ENCODE measurements at regions not wholly inside any gene's neighbourhood (a gene's known extent, or its start where the extent isn't known, plus 50 kb on each side); places are given as distances from the start of the nearest gene placed in this dataset.

DNA sequence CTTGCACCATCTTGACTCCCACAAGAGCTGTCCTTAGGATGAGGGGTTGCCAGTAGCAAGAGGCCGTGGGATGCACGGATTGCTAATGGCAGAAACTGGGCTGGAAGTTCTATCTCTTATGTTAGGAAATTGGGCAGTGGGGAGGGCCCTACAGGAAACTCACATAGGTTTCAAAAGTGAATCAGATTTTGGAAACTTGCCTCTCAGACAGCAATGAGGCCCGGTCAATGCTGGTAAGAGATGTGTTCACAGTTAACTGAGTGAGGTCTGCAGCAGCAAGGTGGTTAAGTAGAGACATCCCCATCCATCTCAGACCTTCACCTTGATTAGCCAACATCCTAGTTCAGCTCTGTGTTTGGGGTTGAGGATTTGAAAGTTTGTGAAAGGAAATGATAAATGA lies 164.7 kb downstream of the ABCA8 start:
- H3K27me3 ChIP-seq, result no peaks in the 10 kb centered on the region
- no peak for TF ChIP-seq CTCF (IDR thresholded peaks at IDR 0.05)
- no peak for TF ChIP-seq POLR2A (IDR thresholded peaks at IDR 0.05)
- DNase-seq, result no peak
- no peak overlapping the region for H3K4me3 ChIP-seq
- H3K27ac ChIP-seq, result peak overlapping the region in 1 of 2 donors; percentile 18
- 71 to 88% methylated on average over 3 of the region's 3 CpGs for WGBS, 2 donors
- H3K9me3 ChIP-seq, result no peaks in the 10 kb centered on the region
- peaks cover 44% of the 10 kb centered on the region for H3K4me1 ChIP-seq
- intact Hi-C loops (cut with DNase I; ENCODE audit: low total_unique reads), result no loop called here
- H3K36me3 ChIP-seq (ENCODE audit: low read depth, missing control alignments), result no peaks in the 10 kb centered on the region

DNA sequence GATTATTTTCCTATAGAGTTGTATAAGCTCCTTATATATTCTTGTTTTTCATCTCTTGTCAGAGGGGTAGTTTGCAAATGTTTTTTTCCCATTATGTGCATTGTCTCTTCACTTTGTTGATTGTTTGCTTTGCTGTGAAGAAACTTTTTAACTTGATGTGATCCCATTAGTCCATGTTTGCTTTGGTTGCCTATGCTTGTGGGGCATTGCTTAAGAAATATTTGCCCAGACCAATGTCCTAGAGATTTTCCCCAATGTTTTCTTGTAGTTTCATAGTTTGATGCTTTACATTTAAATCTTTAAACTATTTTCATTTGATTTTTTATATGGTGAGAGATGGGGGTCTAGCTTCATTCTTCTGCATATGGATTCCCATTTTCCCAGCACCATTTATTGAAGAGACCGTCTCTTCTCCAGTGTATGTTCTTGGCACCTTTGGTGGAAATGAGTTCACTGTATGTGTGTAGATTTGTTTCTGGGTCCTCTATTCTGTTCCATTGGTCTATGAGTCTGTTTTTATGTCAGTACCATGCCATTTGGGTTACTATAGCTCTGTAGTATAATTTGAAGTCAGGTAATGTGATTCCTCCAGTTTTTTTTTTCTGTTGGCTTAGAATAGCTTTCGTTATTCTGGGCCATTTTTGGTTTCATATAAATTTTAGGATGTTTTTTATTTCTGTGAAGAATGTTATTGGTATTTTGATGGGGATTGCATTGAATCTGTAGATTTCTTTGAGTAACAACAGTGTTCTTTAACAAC lies 165.8 kb downstream of the ABCA8 start:
- TF ChIP-seq CTCF (IDR thresholded peaks at IDR 0.05) (no peak), POLR2A (IDR thresholded peaks at IDR 0.05) (no peak)
- Histone ChIP-seq H3K9me3 (no peaks in the 10 kb centered on the region), H3K4me1 (peaks cover 37% of the 10 kb centered on the region), H3K27ac (no peak overlapping the region), H3K36me3 (ENCODE audit: low read depth, missing control alignments) (no peaks in the 10 kb centered on the region), H3K4me3 (no peak overlapping the region), H3K27me3 (no peaks in the 10 kb centered on the region)
- intact Hi-C loops (cut with DNase I; ENCODE audit: low total_unique reads), result loop anchor here (10.0 kb wide), 1 partner anchor 445 kb away; no protein-coding TSS in a partner anchor
- 96 to 97% methylated on average over 2 of the region's 2 CpGs for WGBS, 2 donors
- no peak for DNase-seq

- H3K4me1 ChIP-seq, result peaks cover 10% of the 10 kb centered on the region
- H3K36me3 ChIP-seq (ENCODE audit: low read depth, missing control alignments), result no peaks in the 10 kb centered on the region
- no peak overlapping the region for H3K27ac ChIP-seq
- H3K9me3 ChIP-seq, result no peaks in the 10 kb centered on the region
- H3K27me3 ChIP-seq, result no peaks in the 10 kb centered on the region
- DNase-seq, result no peak
- no peak for TF ChIP-seq CTCF (IDR thresholded peaks at IDR 0.05)
- TF ChIP-seq POLR2A (IDR thresholded peaks at IDR 0.05), result no peak
- WGBS, 2 donors, result 84 to 85% methylated on average over 7 of the region's 7 CpGs
- intact Hi-C loops (cut with DNase I; ENCODE audit: low total_unique reads), result loop anchor here (10.0 kb wide), 1 partner anchor 449 kb away; no protein-coding TSS in a partner anchor
- H3K4me3 ChIP-seq, result no peak overlapping the region
These were observed 169.4 kb downstream of the ABCA8 start for GRCh38 chr17:68785565-68786486.

GRCh38 chr17:68784431-68784830 lies 170.8 kb downstream of the ABCA8 start:
- H3K9me3 ChIP-seq, result no peaks in the 10 kb centered on the region
- peaks cover 9% of the 10 kb centered on the region for H3K4me1 ChIP-seq
- intact Hi-C loops (cut with DNase I; ENCODE audit: low total_unique reads), result loop anchor here (10.0 kb wide), 1 partner anchor 450 kb away; no protein-coding TSS in a partner anchor
- WGBS, 2 donors, result 46 to 68% methylated on average over 3 of the region's 3 CpGs
- no peak overlapping the region for H3K4me3 ChIP-seq
- TF ChIP-seq POLR2A (IDR thresholded peaks at IDR 0.05) (no peak), CTCF (IDR thresholded peaks at IDR 0.05) (no peak)
- no peak for DNase-seq
- no peaks in the 10 kb centered on the region for H3K36me3 ChIP-seq (ENCODE audit: low read depth, missing control alignments)
- H3K27me3 ChIP-seq, result no peaks in the 10 kb centered on the region
- H3K27ac ChIP-seq, result no peak overlapping the region

All from testis (tissue), 2 donors.